CD14-positive monocyte (primary cell): ENCODE measurements at regions not wholly inside any gene's neighbourhood (a gene's known extent, or its start where the extent isn't known, plus 50 kb on each side); places are given as distances from the start of the nearest gene placed in this dataset.

Experiments used
- DNase-seq, 3 donors: peaks; one replicate each; pipeline ENCODE4 v3.0.0-alpha.2; 2011 to 2022
- H2AFZ ChIP-seq: 2 replicates; pipeline ENCODE4 v1.6.0; 2012; ENCODE audit warnings: mild to moderate bottlenecking, low read depth, low read length, inconsistent platforms; ENCODE audit not compliant: insufficient read depth, poor library complexity, severe bottlenecking
- H3K27ac ChIP-seq, 2 donors: 1 replicate in 1 of 2; 2 replicates in 1 of 2; pipeline ENCODE4 v1.5.1; 2012 to 2013; ENCODE audit warnings: low read length in 2 of 2, control low read depth in 1 of 2, inconsistent platforms in 1 of 2, low read depth in 1 of 2, mild to moderate bottlenecking in 1 of 2
- H3K27me3 ChIP-seq, 2 donors: one replicate each; pipeline versions ENCODE4 v1.6.0 to v1.6.1; 2011 to 2013; ENCODE audit warnings: low read length in 2 of 2; ENCODE audit not compliant: control insufficient read depth in 2 of 2, insufficient read depth in 2 of 2
- H3K36me3 ChIP-seq, 2 donors: replicated peaks in 1 of 2; 1 replicate in 1 of 2; 2 replicates in 1 of 2; pipeline versions ENCODE4 v1.5.1 to v1.6.1; 2012 to 2013; ENCODE audit warnings: low read length in 2 of 2, control low read depth in 1 of 2, inconsistent platforms in 1 of 2, mild to moderate bottlenecking in 1 of 2; ENCODE audit not compliant: insufficient read depth in 2 of 2, control insufficient read depth in 1 of 2
- H3K4me1 ChIP-seq, 2 donors: 1 replicate in 1 of 2; 2 replicates in 1 of 2; pipeline versions ENCODE4 v1.5.1 to v1.6.1; 2012 to 2013; ENCODE audit warnings: low read length in 2 of 2, control low read depth in 1 of 2, inconsistent platforms in 1 of 2, mild to moderate bottlenecking in 1 of 2, moderate library complexity in 1 of 2; ENCODE audit not compliant: insufficient read depth in 2 of 2, control insufficient read depth in 1 of 2
- H3K4me2 ChIP-seq: replicated peaks from 2 replicates; pipeline ENCODE3; 2012; ENCODE audit warnings: low read length, moderate library complexity, mild to moderate bottlenecking; ENCODE audit not compliant: poor library complexity, severe bottlenecking; ENCODE audit errors: extremely low read depth
- H3K4me3 ChIP-seq, 3 experiments: fragments of 200-600 bp in 1 of 3; sonication (generic) in 1 of 3; replicated peaks in 1 of 3; 1 replicate in 2 of 3; 2 replicates in 1 of 3; pipeline ENCODE4 v1.5.1; 2011 to 2013; ENCODE audit warnings: low read length in 3 of 3, mild to moderate bottlenecking in 3 of 3, control low read depth in 2 of 3, low read depth in 2 of 3, inconsistent platforms in 1 of 3, moderate library complexity in 1 of 3
- H3K79me2 ChIP-seq: 2 replicates; pipeline ENCODE4 v1.6.0; 2012; ENCODE audit warnings: mild to moderate bottlenecking, control low read depth, inconsistent platforms, low read length, moderate library complexity; ENCODE audit not compliant: insufficient read depth
- H3K9ac ChIP-seq: 2 replicates; pipeline ENCODE4 v1.6.0; 2017; ENCODE audit warnings: low read length, mild to moderate bottlenecking; ENCODE audit not compliant: insufficient read depth, poor library complexity, severe bottlenecking
- H3K9me3 ChIP-seq, 2 donors: replicated peaks in 1 of 2; 1 replicate in 1 of 2; 2 replicates in 1 of 2; pipeline versions ENCODE4 v1.5.1 to v1.6.1; 2012 to 2013; ENCODE audit warnings: low read length in 2 of 2, control low read depth in 1 of 2; ENCODE audit not compliant: control insufficient read depth in 1 of 2, insufficient read depth in 1 of 2
- H4K20me1 ChIP-seq: 2 replicates; pipeline ENCODE4 v1.6.0; 2012; ENCODE audit warnings: mild to moderate bottlenecking, low read length, control low read depth, moderate library complexity; ENCODE audit not compliant: insufficient read depth
- H3K27ac Mint-ChIP-seq, 7 donors: one replicate each; pipeline ENCODE4 v1.8.0; 2020; ENCODE audit warnings: mild to moderate bottlenecking in 7 of 7, mixed read lengths in 7 of 7, moderate library complexity in 6 of 7, inconsistent platforms in 2 of 7
- H3K27me3 Mint-ChIP-seq, 3 donors: one replicate each; pipeline ENCODE4 v1.8.0; 2021 to 2022; ENCODE audit warnings: low read depth in 3 of 3, mild to moderate bottlenecking in 3 of 3, mixed read lengths in 3 of 3, moderate library complexity in 3 of 3, inconsistent platforms in 1 of 3
- H3K36me3 Mint-ChIP-seq, 2 donors: one replicate each; pipeline ENCODE4 v1.8.0; 2020; ENCODE audit warnings: mixed read lengths in 2 of 2, inconsistent platforms in 1 of 2, mild to moderate bottlenecking in 1 of 2
- H3K4me1 Mint-ChIP-seq: one replicate; pipeline ENCODE4 v1.8.0; 2020; ENCODE audit warnings: mild to moderate bottlenecking, mixed read lengths
- H3K4me3 Mint-ChIP-seq, 2 donors: one replicate each; pipeline ENCODE4 v1.8.0; 2020; ENCODE audit warnings: mild to moderate bottlenecking in 2 of 2, mixed read lengths in 2 of 2, moderate library complexity in 1 of 2
- H3K9me3 Mint-ChIP-seq, 7 donors: one replicate each; pipeline ENCODE4 v1.8.0; 2020 to 2022; ENCODE audit warnings: mixed read lengths in 7 of 7, mild to moderate bottlenecking in 6 of 7, moderate library complexity in 6 of 7, inconsistent platforms in 2 of 7
- CTCF ChIP-seq: fragments of 200-600 bp; IDR thresholded peaks from one replicate; pipeline ENCODE4 v1.8.0; 2022; ENCODE audit warnings: antibody characterized with exemption, mild to moderate bottlenecking
- whole genome bisulfite sequencing: methylation state at CpG from one replicate; pipeline ENCODE4 v1.1.5; 2013; ENCODE audit warnings: missing lambda C conversion rate; ENCODE audit not compliant: insufficient coverage; 5-methylcytosine and 5-hydroxymethylcytosine counted together
- intact Hi-C, 2 donors: fragments of 100-400 bp; cut with micrococcal nuclease; formaldehyde crosslinking; loops; one replicate each; pipeline versions ENCODE4 v1.15.0 to v1.15.1; 2023

GRCh38 chr2:145799595-145800108 lies 1279.7 kb upstream of the ZEB2 start:
- no peak for TF ChIP-seq CTCF
- WGBS, result 100% methylated on average over 2 of the region's 7 CpGs
- Histone ChIP-seq H3K4me2 (no peak overlapping the region), H3K4me3 (no peak overlapping the region), H3K79me2 (no peaks in the 10 kb centered on the region), H3K27me3 (no peaks in the 10 kb centered on the region), H4K20me1 (no peaks in the 10 kb centered on the region), H3K36me3 (no peaks in the 10 kb centered on the region), H2AFZ (no peak overlapping the region), H3K9me3 (no peaks in the 10 kb centered on the region), H3K9ac (no peak overlapping the region), H3K4me1 (no peaks in the 10 kb centered on the region), H3K27ac (no peak overlapping the region)
- no peak for DNase-seq
- Mint-ChIP-seq H3K4me1 (no peaks in the 10 kb centered on the region), H3K27ac (no peak overlapping the region), H3K36me3 (no peaks in the 10 kb centered on the region), H3K27me3 (peaks cover 0 to 1% (median 0%) of the 10 kb centered on the region in 3 donors), H3K4me3 (no peak overlapping the region), H3K9me3 (peaks cover 0 to 4% (median 1%) of the 10 kb centered on the region in 7 donors)
- intact Hi-C loops, result loop anchor here in 1 of 2 donors (2.0 kb wide), 1 partner anchor 29 kb away; no protein-coding TSS in a partner anchor

GRCh38 chr2:145798419-145798818 lies 1278.5 kb upstream of the ZEB2 start:
- no peak overlapping the region for H3K4me3 ChIP-seq
- WGBS, result no CpG with 5 or more reads among the region's 1 CpG
- no peaks in the 10 kb centered on the region for H3K79me2 ChIP-seq
- no peaks in the 10 kb centered on the region for H3K36me3 Mint-ChIP-seq
- H3K9ac ChIP-seq, result no peak overlapping the region
- no peak overlapping the region for H2AFZ ChIP-seq
- H3K27me3 ChIP-seq, result no peaks in the 10 kb centered on the region
- no peak overlapping the region for H3K4me2 ChIP-seq
- intact Hi-C loops, result loop anchor here in 1 of 2 donors (2.0 kb wide), 1 partner anchor 30 kb away; no protein-coding TSS in a partner anchor
- no peaks in the 10 kb centered on the region for H4K20me1 ChIP-seq
- no peaks in the 10 kb centered on the region for H3K4me1 ChIP-seq
- H3K27ac ChIP-seq, result no peak overlapping the region
- no peak for DNase-seq
- no peaks in the 10 kb centered on the region for H3K36me3 ChIP-seq
- H3K27me3 Mint-ChIP-seq, result peaks cover 0 to 1% (median 0%) of the 10 kb centered on the region in 3 donors
- no peak for TF ChIP-seq CTCF
- H3K9me3 ChIP-seq, result no peaks in the 10 kb centered on the region
- H3K9me3 Mint-ChIP-seq, result peaks cover 0 to 4% (median 0%) of the 10 kb centered on the region in 7 donors
- H3K27ac Mint-ChIP-seq, result no peak overlapping the region
- H3K4me3 Mint-ChIP-seq, result no peak overlapping the region
- no peaks in the 10 kb centered on the region for H3K4me1 Mint-ChIP-seq
